HG03139 (cell line): ENCODE measurements at regions not wholly inside any gene's neighbourhood (a gene's known extent, or its start where the extent isn't known, plus 50 kb on each side); places are given as distances from the start of the nearest gene placed in this dataset.
"Not testable (repeated sequence)": the region's sequence is repeated elsewhere in the genome, so short reads cannot be mapped to it uniquely, and the experiment has no call there.

Experiments
- ATAC-seq: cut with Tn5 transposase; IDR thresholded peaks from one replicate; pipeline ENCODE4 v1.9.1; 2021; ENCODE audit not compliant: unreplicated experiment

- no peak for ATAC-seq
Measured at GRCh38 chr7:142539901-142540300, 209.4 kb upstream of the PRSS1 start.

DNA sequence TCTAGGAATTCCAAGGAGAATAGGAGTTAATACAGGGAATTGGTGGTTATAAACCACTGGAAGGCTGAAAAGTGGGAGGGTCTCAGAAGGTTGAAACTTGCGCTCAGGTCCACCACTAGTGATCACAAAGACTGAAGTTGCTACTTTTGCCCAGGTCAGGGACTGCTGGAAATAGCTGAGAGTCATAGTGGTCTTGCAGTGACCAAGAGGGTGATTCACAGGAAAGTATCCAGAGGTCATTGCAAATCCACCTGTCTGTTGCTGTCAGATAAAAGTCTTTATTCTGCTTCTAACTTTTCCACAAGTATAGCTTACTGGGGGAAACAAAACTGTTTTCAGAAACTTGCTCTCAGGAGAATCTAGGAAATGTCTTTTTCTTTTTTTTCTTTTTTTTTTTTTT lies 211.5 kb upstream of the PRSS1 start:
- no peak for ATAC-seq

- peak; percentile 94 for ATAC-seq
Measured at GRCh38 chr7:142535123-142535779, 214.0 kb upstream of the PRSS1 start.

GRCh38 chr7:142534726-142535122 lies 214.5 kb upstream of the PRSS1 start:
- no peak for ATAC-seq

GRCh38 chr7:142533920-142534319 lies 215.4 kb upstream of the PRSS1 start:
- ATAC-seq: no peak

DNA sequence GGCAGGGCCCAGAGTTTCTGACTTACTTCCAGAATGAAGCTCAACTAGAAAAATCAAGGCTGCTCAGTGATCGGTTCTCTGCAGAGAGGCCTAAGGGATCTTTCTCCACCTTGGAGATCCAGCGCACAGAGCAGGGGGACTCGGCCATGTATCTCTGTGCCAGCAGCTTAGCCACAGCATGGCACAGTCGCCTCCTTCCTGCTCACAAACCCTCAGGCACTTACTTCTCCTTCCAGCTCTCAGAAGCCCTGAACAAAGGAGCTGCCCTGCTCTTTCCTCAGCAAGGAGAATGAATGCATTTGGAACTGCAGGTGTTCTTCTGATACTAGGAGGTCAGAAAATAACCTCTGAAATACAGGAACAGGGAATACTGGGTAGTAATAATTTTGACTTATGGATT lies 219.7 kb upstream of the PRSS1 start:
- ATAC-seq: no peak

GRCh38 chr7:142528608-142529408 lies 220.5 kb upstream of the PRSS1 start:
- ATAC-seq: no peak

DNA sequence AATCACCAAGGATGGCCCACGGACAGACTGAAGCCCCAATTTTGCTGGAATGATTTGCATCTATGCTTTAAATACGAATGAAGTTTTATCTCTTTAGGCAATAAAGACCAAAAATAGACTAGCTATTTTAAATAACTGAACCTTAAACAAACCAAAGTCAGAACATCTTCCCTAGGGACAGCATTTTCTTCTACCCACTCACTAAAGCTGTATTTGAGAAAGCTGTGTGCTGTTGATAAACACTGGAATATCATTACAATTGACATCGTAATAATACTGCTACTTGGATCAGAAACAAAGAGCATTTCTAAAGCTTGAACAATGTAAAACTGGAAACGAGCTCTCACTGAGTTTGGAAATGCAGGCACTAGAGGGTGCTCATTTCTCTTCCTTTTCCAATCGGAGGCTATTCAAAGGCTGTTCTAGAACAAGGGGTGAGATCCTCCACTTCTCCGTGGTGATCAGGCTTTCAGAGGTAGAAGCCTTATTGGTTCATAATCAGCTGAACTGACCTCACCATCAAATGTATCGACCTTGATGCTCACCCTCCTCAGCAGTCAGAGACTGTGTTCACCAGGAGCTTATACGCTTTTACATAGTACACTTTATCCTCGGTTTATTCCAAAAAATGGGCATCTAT lies 225.3 kb upstream of the PRSS1 start:
- ATAC-seq: no peak

- no peak for ATAC-seq
Measured at GRCh38 chr7:142522735-142523134, 226.5 kb upstream of the PRSS1 start.

DNA sequence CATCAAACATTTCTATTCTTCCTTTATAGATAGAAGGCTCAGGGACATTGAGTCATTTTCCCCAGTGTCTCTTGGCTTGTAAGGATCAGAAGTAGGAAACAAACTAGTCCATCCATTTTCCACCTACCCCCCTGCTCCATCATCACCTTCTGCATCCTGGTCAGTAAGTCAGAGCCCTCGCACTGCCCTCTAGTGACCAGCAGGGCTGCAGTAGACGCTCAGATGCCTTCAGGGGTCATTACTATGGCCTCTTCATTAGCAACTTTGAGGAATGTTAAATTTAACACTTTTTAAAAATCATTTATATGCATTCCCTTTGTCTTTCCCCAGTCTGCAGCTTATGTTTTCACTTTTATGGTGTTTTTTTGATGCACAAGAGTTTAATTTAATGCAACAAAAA lies 228.4 kb upstream of the PRSS1 start:
- not testable (repeated sequence) for ATAC-seq

- ATAC-seq: not testable (repeated sequence)
Measured at GRCh38 chr7:142520455-142520854, 228.8 kb upstream of the PRSS1 start.

DNA sequence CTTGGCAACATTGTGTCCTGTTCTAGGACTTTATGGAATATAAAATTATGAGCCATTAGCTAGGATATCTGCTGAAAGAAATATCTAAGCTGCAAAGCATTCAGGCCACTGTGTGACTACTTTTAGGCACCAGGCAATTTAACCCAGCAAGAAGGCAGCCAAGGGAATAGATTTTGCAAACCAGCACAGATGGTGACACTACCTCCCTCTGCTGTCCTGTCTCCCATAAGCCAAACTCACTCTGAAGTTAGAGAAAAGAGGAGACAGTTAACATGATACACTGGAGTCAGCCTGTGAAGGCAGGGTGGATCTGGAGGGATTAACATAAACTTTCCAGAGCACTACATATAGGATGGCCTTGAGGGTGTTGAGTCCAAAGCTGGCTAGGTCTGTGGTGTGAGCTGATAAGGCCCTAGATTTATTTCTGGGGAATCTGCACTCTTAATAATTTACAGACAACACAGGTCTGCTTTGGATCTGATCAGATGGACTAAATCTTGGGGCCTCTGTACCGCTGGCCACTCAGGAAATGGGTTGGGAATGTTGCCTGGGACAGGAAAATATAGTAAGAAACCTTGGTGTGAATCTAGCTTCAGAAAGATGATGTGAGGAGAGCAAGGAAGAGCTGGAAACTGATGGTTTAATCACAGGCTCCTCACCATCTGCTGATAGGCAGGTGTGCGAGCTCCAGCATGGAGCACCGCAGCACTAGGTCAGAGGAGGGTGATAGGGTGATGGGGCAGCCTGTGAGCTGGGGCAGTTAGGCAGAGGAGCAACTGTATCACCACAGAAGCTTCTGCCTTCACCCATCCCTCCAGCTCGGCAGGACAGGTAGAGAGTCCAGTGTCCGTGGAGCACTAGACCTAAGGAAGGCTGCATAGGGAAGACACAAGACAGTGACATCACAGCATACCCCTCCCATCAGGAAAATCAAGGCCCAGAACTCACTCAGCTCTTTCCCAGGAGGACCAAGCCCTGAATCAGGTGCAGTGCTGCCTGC lies 229.9 kb upstream of the PRSS1 start:
- ATAC-seq: no peak

- peak; percentile 90 for ATAC-seq
Measured at GRCh38 chr7:142516038-142516501, 233.2 kb upstream of the PRSS1 start.

GRCh38 chr7:142514716-142515115 lies 234.6 kb upstream of the PRSS1 start:
- not testable (repeated sequence) for ATAC-seq

DNA sequence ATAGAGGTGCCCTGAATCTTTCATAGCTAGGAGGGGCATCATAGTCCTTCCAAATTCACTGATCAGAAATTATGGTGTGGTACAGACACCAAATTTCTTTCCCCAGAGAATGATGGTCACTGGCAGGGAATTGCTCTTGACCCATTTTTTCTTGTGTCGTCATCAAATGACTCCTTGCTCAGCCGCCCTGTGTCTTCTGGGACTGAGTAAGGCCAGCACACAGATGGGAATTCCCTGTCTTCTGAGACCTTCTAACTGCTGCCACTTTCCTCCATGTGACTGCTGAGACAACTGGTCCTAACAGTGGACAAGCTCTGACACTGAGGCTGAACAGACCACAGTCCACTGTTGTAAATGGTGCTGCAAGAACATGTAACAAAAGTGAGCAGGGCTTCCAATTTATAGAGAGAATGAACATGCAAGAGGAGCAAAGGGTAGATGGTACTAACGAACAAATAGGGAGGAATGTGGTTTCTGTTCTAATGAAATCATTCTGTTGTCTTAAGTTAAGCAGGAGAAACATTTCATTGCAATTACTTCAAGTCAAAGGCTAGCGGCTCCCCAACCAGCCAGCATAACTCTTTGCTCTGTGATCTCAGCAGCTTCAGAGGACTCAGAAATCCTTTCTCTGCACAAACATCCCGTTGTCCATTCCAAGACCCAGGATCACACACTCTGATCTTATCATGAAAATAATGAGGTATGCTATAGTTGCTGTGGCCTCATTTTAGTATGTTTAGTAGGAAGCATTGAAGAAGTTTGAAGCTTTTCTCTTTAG lies 235.9 kb upstream of the PRSS1 start:
- ATAC-seq: no peak

DNA sequence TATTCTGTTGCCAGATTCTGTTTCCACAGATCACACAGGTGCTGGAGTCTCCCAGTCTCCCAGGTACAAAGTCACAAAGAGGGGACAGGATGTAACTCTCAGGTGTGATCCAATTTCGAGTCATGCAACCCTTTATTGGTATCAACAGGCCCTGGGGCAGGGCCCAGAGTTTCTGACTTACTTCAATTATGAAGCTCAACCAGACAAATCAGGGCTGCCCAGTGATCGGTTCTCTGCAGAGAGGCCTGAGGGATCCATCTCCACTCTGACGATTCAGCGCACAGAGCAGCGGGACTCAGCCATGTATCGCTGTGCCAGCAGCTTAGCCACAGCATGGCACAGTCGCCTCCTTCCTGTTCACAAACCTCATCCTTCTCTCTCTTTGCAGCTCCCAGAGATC lies 237.5 kb upstream of the PRSS1 start:
- no peak for ATAC-seq

GRCh38 chr7:142511374-142511773 lies 237.9 kb upstream of the PRSS1 start:
- ATAC-seq: no peak

DNA sequence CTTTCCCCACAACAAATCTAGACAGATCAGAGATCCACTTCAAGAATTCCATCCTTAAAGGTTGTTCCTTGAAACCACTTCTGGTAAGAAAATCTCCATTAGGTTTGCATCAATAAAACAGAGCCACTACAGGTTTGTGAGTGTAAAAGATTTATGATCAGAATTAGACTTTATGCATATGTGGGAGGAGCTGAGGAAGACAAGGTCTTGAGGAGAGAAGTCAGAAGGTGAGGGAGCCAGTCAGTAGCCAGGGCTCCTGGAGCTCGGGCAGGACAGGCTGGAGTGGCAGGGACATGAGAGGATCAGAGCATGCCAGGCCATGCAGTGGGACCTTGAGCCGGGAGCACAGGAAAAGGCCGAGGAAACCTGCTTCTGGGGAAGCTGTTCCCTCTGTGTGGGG lies 240.0 kb upstream of the PRSS1 start:
- ATAC-seq: not testable (repeated sequence)

DNA sequence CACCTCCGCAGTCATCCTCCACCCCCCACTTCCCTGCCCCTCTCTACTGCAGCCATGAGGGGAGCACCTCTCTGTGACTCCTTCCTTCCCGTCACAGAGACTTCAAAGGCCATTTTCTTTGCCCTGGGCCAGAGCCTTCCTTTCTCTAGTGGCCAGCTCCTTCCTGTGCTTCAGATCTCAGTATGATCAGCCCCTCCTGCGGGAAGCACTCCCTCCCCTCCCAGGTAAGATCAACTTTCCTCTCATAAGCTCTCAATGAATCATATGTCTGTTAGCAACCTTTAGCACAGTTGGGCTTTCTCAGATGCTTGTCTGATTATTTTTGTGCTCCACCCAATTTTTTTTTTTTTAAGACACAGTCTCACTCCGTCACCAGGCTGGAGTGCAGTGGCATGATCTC lies 241.0 kb upstream of the PRSS1 start:
- ATAC-seq: no peak

DNA sequence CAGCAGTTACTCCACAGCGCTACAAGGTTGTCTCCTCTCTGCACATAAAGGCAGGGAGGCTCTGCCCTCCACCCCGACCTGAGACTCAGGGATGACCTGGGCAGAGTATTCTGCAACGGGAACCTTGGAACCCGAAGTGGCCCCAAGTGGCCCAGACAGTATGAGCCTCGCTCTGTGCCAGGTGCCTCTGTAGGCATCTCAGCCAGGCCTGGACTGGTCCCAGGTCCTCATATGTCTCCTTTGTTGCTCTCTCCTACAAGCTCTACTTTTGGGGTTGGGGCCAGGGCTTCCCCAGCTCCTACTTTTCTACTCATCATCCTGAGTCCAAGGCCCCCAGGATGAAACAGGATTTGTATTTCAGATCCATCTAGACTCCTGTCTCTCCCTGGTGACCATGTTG lies 241.5 kb upstream of the PRSS1 start:
- ATAC-seq: no peak
